ENCODE measurements at regions not wholly inside any gene's neighbourhood (a gene's known extent, or its start where the extent isn't known, plus 50 kb on each side); places are given as distances from the start of the nearest gene placed in this dataset.

DNA sequence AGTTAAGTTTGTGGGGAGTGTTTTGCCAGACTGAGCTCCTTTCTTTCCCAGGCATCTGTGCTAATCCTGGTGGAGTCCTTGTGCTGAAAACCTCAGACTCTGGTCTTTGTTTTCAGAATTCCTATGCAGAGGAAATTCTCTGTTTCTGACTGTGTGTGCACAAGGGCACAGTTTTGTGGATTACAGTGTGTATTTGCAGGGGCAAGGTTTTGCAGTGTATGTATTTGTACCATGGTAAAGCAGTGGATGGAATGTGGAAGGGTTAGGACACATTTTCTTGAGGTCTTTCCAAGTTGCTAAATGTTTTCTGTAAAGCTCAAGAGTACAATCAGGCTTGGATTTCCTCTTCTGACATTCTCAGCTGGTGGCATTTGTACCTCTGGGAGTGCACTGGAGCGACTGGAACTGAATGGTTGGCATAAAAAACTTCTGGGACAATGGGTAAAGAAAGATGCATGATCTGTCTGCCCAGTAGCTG is 139.5 kb upstream of the RND3 start:
- Histone ChIP-seq H3K27me3 (replicated peaks; ENCODE audit: insufficient read depth, low read length) (no peaks in the 10 kb centered on the region), H4K20me1 (ENCODE audit: insufficient read depth, low read length) (no peaks in the 10 kb centered on the region), H3K36me3 (replicated peaks; ENCODE audit: insufficient read depth, low read length) (no peaks in the 10 kb centered on the region), H3K4me3 (ENCODE audit: low read length) (no peak overlapping the region), H3K4me2 (ENCODE audit: low read depth, low read length) (no peak overlapping the region), H3F3A (ENCODE audit: insufficient read depth, low read length) (no peaks in the 10 kb centered on the region), H3K27ac (ENCODE audit: low read length) (no peak overlapping the region), H3K4me1 (ENCODE audit: low read length) (peaks cover 14% of the 10 kb centered on the region), H3K79me2 (ENCODE audit: low read length) (no peaks in the 10 kb centered on the region), H3K9me2 (replicated peaks; ENCODE audit: insufficient read depth, low read length) (no peaks in the 10 kb centered on the region), H2AFZ (ENCODE audit: low read length) (no peak overlapping the region), H3K9me3 (replicated peaks; ENCODE audit: insufficient read depth, low read length) (no peaks in the 10 kb centered on the region), H3K9ac (ENCODE audit: low read length) (no peak overlapping the region)
- DNase-seq = no peak
- no peak for TF ChIP-seq EZH2 (optimal IDR thresholded peaks at IDR 0.05; ENCODE audit: low read depth, low read length)
- TF ChIP-seq, protein P1, sequence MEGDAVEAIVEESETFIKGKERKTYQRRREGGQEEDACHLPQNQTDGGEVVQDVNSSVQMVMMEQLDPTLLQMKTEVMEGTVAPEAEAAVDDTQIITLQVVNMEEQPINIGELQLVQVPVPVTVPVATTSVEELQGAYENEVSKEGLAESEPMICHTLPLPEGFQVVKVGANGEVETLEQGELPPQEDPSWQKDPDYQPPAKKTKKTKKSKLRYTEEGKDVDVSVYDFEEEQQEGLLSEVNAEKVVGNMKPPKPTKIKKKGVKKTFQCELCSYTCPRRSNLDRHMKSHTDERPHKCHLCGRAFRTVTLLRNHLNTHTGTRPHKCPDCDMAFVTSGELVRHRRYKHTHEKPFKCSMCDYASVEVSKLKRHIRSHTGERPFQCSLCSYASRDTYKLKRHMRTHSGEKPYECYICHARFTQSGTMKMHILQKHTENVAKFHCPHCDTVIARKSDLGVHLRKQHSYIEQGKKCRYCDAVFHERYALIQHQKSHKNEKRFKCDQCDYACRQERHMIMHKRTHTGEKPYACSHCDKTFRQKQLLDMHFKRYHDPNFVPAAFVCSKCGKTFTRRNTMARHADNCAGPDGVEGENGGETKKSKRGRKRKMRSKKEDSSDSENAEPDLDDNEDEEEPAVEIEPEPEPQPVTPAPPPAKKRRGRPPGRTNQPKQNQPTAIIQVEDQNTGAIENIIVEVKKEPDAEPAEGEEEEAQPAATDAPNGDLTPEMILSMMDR (IDR thresholded peaks at IDR 0.05; ENCODE audit: low read length) = no peak
- no peak for TF ChIP-seq EZH2phosphoT487 (IDR thresholded peaks at IDR 0.05; ENCODE audit: low read length)

DNA sequence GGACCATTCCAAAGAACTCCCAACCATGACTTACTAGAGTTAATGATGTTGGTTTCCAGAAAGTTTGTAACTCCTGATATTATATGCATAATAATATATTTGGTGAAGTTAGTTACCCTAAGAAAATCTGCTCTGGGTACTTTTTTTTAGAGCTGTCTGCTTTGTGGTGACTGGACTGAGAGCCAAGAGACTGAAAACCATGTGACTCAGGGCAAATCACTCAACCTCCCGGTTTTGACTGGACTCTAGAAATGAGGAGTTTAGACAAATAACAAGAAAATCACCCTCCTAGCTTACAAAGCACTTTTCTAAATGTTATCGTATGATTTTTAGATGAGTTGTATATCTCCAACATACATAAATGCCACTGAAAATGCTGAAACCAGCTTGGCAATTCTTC is 138.3 kb upstream of the RND3 start:
- H3K9me3 ChIP-seq (replicated peaks; ENCODE audit: insufficient read depth, low read length) = no peaks in the 10 kb centered on the region

DNA sequence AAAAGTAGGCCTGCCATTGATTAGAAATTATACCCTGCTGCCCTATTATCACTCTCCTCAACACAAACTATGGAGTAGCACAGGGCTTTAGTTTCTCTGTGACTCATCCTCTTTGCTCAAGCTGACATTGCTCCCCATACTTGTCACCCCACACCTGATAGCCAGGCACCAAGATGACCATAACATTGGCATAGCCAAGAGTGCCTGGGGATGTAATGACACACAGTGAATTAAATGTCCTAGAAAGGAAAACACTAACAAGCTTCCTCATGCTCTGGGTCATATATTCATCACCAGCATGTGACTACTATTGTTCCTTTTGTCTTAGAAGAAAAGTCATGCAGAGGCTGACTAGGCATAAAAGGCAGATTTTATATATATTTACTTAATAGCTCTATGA is 137.8 kb upstream of the RND3 start:
- H3K9ac ChIP-seq (ENCODE audit: low read length) = no peak overlapping the region
- H3K9me2 ChIP-seq (replicated peaks; ENCODE audit: insufficient read depth, low read length) = no peaks in the 10 kb centered on the region
- H2AFZ ChIP-seq (ENCODE audit: low read length) = no peak overlapping the region
- H3F3A ChIP-seq (ENCODE audit: insufficient read depth, low read length) = no peaks in the 10 kb centered on the region
- no peak overlapping the region for H3K4me2 ChIP-seq (ENCODE audit: low read depth, low read length)
- no peaks in the 10 kb centered on the region for H4K20me1 ChIP-seq (ENCODE audit: insufficient read depth, low read length)
- H3K27ac ChIP-seq (ENCODE audit: low read length) = no peak overlapping the region
- H3K9me3 ChIP-seq (replicated peaks; ENCODE audit: insufficient read depth, low read length) = no peaks in the 10 kb centered on the region
- TF ChIP-seq EZH2phosphoT487 (IDR thresholded peaks at IDR 0.05; ENCODE audit: low read length) (no peak), EZH2 (optimal IDR thresholded peaks at IDR 0.05; ENCODE audit: low read depth, low read length) (no peak)
- TF ChIP-seq, protein P1 (IDR thresholded peaks at IDR 0.05; ENCODE audit: low read length) = no peak
- H3K4me3 ChIP-seq (ENCODE audit: low read length) = no peak overlapping the region
- H3K36me3 ChIP-seq (replicated peaks; ENCODE audit: insufficient read depth, low read length) = no peaks in the 10 kb centered on the region
- H3K79me2 ChIP-seq (ENCODE audit: low read length) = no peaks in the 10 kb centered on the region
- H3K27me3 ChIP-seq (replicated peaks; ENCODE audit: insufficient read depth, low read length) = no peaks in the 10 kb centered on the region
- H3K4me1 ChIP-seq (ENCODE audit: low read length) = peaks cover 14% of the 10 kb centered on the region
- no peak for DNase-seq

More for the DNA sequence above, 138.3 kb upstream of the RND3 start:
- no peak for DNase-seq
- Histone ChIP-seq H4K20me1 (ENCODE audit: insufficient read depth, low read length) (no peaks in the 10 kb centered on the region), H3K36me3 (replicated peaks; ENCODE audit: insufficient read depth, low read length) (no peaks in the 10 kb centered on the region), H3K27me3 (replicated peaks; ENCODE audit: insufficient read depth, low read length) (no peaks in the 10 kb centered on the region), H3K4me3 (ENCODE audit: low read length) (no peak overlapping the region), H3K4me2 (ENCODE audit: low read depth, low read length) (no peak overlapping the region), H3K9ac (ENCODE audit: low read length) (no peak overlapping the region), H3K9me2 (replicated peaks; ENCODE audit: insufficient read depth, low read length) (no peaks in the 10 kb centered on the region), H3F3A (ENCODE audit: insufficient read depth, low read length) (no peaks in the 10 kb centered on the region), H3K27ac (ENCODE audit: low read length) (no peak overlapping the region), H3K79me2 (ENCODE audit: low read length) (no peaks in the 10 kb centered on the region), H3K4me1 (ENCODE audit: low read length) (peaks cover 14% of the 10 kb centered on the region), H2AFZ (ENCODE audit: low read length) (no peak overlapping the region)
- TF ChIP-seq, protein P1 (IDR thresholded peaks at IDR 0.05; ENCODE audit: low read length) = no peak
- TF ChIP-seq EZH2 (optimal IDR thresholded peaks at IDR 0.05; ENCODE audit: low read depth, low read length) = no peak
